GM10248 (cell line): ENCODE measurements at regions not wholly inside any gene's neighbourhood (a gene's known extent, or its start where the extent isn't known, plus 50 kb on each side); places are given as distances from the start of the nearest gene placed in this dataset.

Source experiments
- CTCF ChIA-PET: fragments of 300-600 bp; sonication (Branson Sonifier 250); formaldehyde crosslinking; extraction: SDS; loops from one replicate; lab custom pipeline; 2021; ENCODE audit warnings: antibody characterized with exemption; lab: Yijun Ruan, JAX
- POLR2A ChIA-PET: fragments of 350-650 bp; sonication (Branson Sonifier 250); formaldehyde crosslinking; extraction: SDS; loops from one replicate; lab custom pipeline; 2020; ENCODE audit warnings: antibody characterized with exemption; lab: Yijun Ruan, JAX
- DNase-seq: peaks from one replicate; pipeline ENCODE4 v3.0.0; 2012; ENCODE audit errors: extremely low spot score
- TF ChIP-seq, protein P1 (sequence below): IDR thresholded peaks from 2 replicates; pipeline ENCODE4 v1.5.1; 2012; ENCODE audit warnings: mild to moderate bottlenecking, low read depth; ENCODE audit errors: extremely low read depth, missing control alignments, control extremely low read depth

DNA sequence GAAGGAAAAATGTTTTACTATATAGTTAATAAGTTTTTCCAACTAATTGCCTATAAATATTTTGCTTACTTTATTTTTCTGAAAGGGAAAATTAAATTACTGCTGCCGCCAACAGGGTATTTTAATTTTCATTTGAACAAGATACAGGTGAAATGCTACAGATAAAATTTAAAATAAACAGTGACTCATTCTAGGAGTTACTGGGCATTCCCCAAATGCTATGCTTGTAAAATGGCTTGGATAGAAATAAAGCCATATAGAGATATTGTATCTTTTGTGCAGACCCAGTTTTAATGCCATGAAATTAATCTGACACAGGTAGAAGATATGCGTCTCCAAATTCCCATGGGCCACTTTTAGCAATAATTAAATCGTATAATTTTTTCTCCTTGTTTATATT is 144.5 kb downstream of the NAP1L3 start:
- ChIA-PET POLR2A (no interaction called here), CTCF (no interaction called here)

More for the DNA sequence above, 144.5 kb downstream of the NAP1L3 start:
- TF ChIP-seq, protein P1, sequence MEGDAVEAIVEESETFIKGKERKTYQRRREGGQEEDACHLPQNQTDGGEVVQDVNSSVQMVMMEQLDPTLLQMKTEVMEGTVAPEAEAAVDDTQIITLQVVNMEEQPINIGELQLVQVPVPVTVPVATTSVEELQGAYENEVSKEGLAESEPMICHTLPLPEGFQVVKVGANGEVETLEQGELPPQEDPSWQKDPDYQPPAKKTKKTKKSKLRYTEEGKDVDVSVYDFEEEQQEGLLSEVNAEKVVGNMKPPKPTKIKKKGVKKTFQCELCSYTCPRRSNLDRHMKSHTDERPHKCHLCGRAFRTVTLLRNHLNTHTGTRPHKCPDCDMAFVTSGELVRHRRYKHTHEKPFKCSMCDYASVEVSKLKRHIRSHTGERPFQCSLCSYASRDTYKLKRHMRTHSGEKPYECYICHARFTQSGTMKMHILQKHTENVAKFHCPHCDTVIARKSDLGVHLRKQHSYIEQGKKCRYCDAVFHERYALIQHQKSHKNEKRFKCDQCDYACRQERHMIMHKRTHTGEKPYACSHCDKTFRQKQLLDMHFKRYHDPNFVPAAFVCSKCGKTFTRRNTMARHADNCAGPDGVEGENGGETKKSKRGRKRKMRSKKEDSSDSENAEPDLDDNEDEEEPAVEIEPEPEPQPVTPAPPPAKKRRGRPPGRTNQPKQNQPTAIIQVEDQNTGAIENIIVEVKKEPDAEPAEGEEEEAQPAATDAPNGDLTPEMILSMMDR = no peak
- DNase-seq = no peak
